ENCODE measurements at regions not wholly inside any gene's neighbourhood (a gene's known extent, or its start where the extent isn't known, plus 50 kb on each side); places are given as distances from the start of the nearest gene placed in this dataset.

GRCh38 chr14:53786045-53786444, 170.6 kb downstream of the BMP4 start:
- H3K27me3 ChIP-seq (ENCODE audit: control insufficient read depth in 3 of 3, insufficient read depth in 3 of 3, low read length in 3 of 3): no peaks in the 10 kb centered on the region
- H3K27ac ChIP-seq (ENCODE audit: low read depth, low read length): no peak overlapping the region
- no peaks in the 10 kb centered on the region for H3K9me3 ChIP-seq (ENCODE audit: control insufficient read depth in 3 of 3, low read length in 3 of 3)
- no peaks in the 10 kb centered on the region for H3K4me1 ChIP-seq (ENCODE audit: control insufficient read depth in 3 of 3, insufficient read depth in 3 of 3, low read length in 3 of 3)
- H3K9ac ChIP-seq (ENCODE audit: low read depth in 1 of 3, low read length in 3 of 3): no peak overlapping the region
- H3K4me3 ChIP-seq (ENCODE audit: low read length in 3 of 3): no peak overlapping the region
- H3K36me3 ChIP-seq (ENCODE audit: control insufficient read depth in 3 of 3, insufficient read depth in 3 of 3, low read length in 3 of 3): no peaks in the 10 kb centered on the region

- Histone ChIP-seq H3K27me3 (ENCODE audit: control insufficient read depth in 3 of 3, insufficient read depth in 3 of 3, low read length in 3 of 3) (no peaks in the 10 kb centered on the region), H3K4me3 (ENCODE audit: low read length in 3 of 3) (no peak overlapping the region), H3K4me1 (ENCODE audit: control insufficient read depth in 3 of 3, insufficient read depth in 3 of 3, low read length in 3 of 3) (no peaks in the 10 kb centered on the region), H3K27ac (ENCODE audit: low read depth, low read length) (no peak overlapping the region), H3K9me3 (ENCODE audit: control insufficient read depth in 3 of 3, low read length in 3 of 3) (no peaks in the 10 kb centered on the region), H3K36me3 (ENCODE audit: control insufficient read depth in 3 of 3, insufficient read depth in 3 of 3, low read length in 3 of 3) (no peaks in the 10 kb centered on the region), H3K9ac (ENCODE audit: low read depth in 1 of 3, low read length in 3 of 3) (no peak overlapping the region)
These were observed 171.9 kb downstream of the BMP4 start for GRCh38 chr14:53784688-53785087.

DNA sequence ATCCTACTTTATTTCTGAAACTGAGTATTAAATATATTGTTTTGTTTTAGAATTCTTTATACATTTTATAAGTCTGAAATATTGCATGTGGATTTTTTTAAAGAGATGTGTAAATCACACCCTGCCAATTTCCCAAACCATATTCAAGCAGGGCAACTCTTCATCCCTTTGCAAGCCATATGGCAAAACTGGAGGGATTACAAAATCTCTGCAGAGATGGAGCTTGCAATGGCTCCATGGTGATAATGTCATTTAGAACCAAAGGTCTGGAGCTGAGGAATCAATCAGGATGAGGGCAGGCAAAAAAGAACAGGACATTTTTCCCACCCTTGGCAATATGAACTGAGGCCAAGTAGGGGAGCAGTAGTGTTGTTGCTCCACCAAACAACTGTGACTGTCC, 173.4 kb downstream of the BMP4 start:
- Histone ChIP-seq H3K4me3 (ENCODE audit: low read length in 3 of 3) (no peak overlapping the region), H3K27ac (ENCODE audit: low read depth, low read length) (no peak overlapping the region), H3K4me1 (ENCODE audit: control insufficient read depth in 3 of 3, insufficient read depth in 3 of 3, low read length in 3 of 3) (no peaks in the 10 kb centered on the region), H3K9me3 (ENCODE audit: control insufficient read depth in 3 of 3, low read length in 3 of 3) (no peaks in the 10 kb centered on the region), H3K27me3 (ENCODE audit: control insufficient read depth in 3 of 3, insufficient read depth in 3 of 3, low read length in 3 of 3) (no peaks in the 10 kb centered on the region), H3K36me3 (ENCODE audit: control insufficient read depth in 3 of 3, insufficient read depth in 3 of 3, low read length in 3 of 3) (no peaks in the 10 kb centered on the region), H3K9ac (ENCODE audit: low read depth in 1 of 3, low read length in 3 of 3) (no peak overlapping the region)

DNA sequence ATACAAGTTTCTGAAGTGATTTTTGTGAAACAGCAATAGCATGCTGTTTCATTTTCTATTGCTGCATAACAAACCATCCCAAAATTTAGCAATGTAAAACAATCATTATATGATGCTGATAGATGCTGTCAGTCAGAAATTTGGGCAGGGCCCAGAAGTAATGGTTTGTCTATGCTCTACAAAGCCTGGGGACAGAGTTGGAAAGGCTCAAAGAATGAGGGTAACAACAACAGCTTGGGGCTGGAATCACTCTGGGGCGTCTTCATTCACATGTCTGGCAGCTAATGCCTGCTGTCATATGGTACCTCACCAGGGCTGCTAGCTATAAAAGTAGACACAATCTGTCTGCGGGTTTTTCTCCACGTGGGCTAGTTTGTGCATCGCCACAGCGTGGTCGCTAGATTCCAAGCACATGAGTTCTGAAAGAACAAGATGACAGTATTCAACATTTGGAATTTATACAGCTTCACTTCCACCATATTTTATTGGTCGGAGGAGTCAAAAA, 176.5 kb downstream of the BMP4 start:
- H3K27me3 ChIP-seq (ENCODE audit: control insufficient read depth in 3 of 3, insufficient read depth in 3 of 3, low read length in 3 of 3): no peaks in the 10 kb centered on the region
- no peak overlapping the region for H3K27ac ChIP-seq (ENCODE audit: low read depth, low read length)
- no peaks in the 10 kb centered on the region for H3K36me3 ChIP-seq (ENCODE audit: control insufficient read depth in 3 of 3, insufficient read depth in 3 of 3, low read length in 3 of 3)
- H3K4me3 ChIP-seq (ENCODE audit: low read length in 3 of 3): no peak overlapping the region
- no peak overlapping the region for H3K9ac ChIP-seq (ENCODE audit: low read depth in 1 of 3, low read length in 3 of 3)
- no peaks in the 10 kb centered on the region for H3K9me3 ChIP-seq (ENCODE audit: control insufficient read depth in 3 of 3, low read length in 3 of 3)
- no peaks in the 10 kb centered on the region for H3K4me1 ChIP-seq (ENCODE audit: control insufficient read depth in 3 of 3, insufficient read depth in 3 of 3, low read length in 3 of 3)

DNA sequence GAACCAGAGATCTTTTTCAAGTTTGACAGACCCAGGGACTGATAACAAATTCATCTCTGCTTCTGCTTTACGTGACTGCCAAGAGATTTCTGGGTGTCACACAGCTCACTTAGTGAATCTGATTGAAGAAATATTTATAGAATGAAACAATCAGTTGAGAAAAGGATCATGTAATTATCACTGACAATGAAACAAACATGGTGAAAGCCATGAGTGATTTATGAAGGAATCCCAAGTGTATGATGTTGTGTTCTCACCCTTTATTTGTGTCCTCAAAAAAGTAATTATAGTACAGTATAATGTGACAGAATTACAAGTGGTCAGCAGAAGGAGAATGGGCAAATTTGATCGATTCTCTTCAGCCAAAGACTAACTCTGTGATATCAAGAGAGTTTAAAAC, 177.3 kb downstream of the BMP4 start:
- no peak overlapping the region for H3K27ac ChIP-seq (ENCODE audit: low read depth, low read length)
- no peaks in the 10 kb centered on the region for H3K36me3 ChIP-seq (ENCODE audit: control insufficient read depth in 3 of 3, insufficient read depth in 3 of 3, low read length in 3 of 3)
- H3K27me3 ChIP-seq (ENCODE audit: control insufficient read depth in 3 of 3, insufficient read depth in 3 of 3, low read length in 3 of 3): no peaks in the 10 kb centered on the region
- H3K4me3 ChIP-seq (ENCODE audit: low read length in 3 of 3): no peak overlapping the region
- no peaks in the 10 kb centered on the region for H3K9me3 ChIP-seq (ENCODE audit: control insufficient read depth in 3 of 3, low read length in 3 of 3)
- no peaks in the 10 kb centered on the region for H3K4me1 ChIP-seq (ENCODE audit: control insufficient read depth in 3 of 3, insufficient read depth in 3 of 3, low read length in 3 of 3)
- no peak overlapping the region for H3K9ac ChIP-seq (ENCODE audit: low read depth in 1 of 3, low read length in 3 of 3)

GRCh38 chr14:53778263-53778662, 178.4 kb downstream of the BMP4 start:
- no peak overlapping the region for H3K4me3 ChIP-seq (ENCODE audit: low read length in 3 of 3)
- no peaks in the 10 kb centered on the region for H3K4me1 ChIP-seq (ENCODE audit: control insufficient read depth in 3 of 3, insufficient read depth in 3 of 3, low read length in 3 of 3)
- H3K27me3 ChIP-seq (ENCODE audit: control insufficient read depth in 3 of 3, insufficient read depth in 3 of 3, low read length in 3 of 3): no peaks in the 10 kb centered on the region
- no peaks in the 10 kb centered on the region for H3K9me3 ChIP-seq (ENCODE audit: control insufficient read depth in 3 of 3, low read length in 3 of 3)
- no peaks in the 10 kb centered on the region for H3K36me3 ChIP-seq (ENCODE audit: control insufficient read depth in 3 of 3, insufficient read depth in 3 of 3, low read length in 3 of 3)
- H3K27ac ChIP-seq (ENCODE audit: low read depth, low read length): no peak overlapping the region
- no peak overlapping the region for H3K9ac ChIP-seq (ENCODE audit: low read depth in 1 of 3, low read length in 3 of 3)

DNA sequence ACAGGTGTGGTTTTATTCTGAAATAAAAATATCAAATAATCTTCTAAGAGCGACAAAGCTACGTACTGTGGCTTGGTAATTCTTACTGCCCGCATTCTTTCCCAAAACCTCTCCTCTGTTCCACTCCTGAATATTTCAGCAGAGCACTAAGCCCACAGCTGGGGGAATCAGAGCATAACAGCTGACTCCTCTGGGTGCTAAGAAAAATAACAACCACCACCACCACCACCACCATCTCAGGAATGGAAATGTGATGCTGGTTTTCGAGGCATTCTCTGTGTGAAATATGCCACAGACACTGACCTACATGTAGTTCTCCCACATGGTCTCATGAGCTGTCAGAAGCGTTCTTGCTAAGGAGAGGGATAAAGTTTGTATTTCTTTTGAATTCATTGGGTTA, 183.7 kb downstream of the BMP4 start:
- H3K9me3 ChIP-seq (ENCODE audit: control insufficient read depth in 3 of 3, low read length in 3 of 3): no peaks in the 10 kb centered on the region
- H3K4me1 ChIP-seq (ENCODE audit: control insufficient read depth in 3 of 3, insufficient read depth in 3 of 3, low read length in 3 of 3): no peaks in the 10 kb centered on the region
- H3K27me3 ChIP-seq (ENCODE audit: control insufficient read depth in 3 of 3, insufficient read depth in 3 of 3, low read length in 3 of 3): no peaks in the 10 kb centered on the region
- no peak overlapping the region for H3K27ac ChIP-seq (ENCODE audit: low read depth, low read length)
- H3K36me3 ChIP-seq (ENCODE audit: control insufficient read depth in 3 of 3, insufficient read depth in 3 of 3, low read length in 3 of 3): no peaks in the 10 kb centered on the region
- no peak overlapping the region for H3K4me3 ChIP-seq (ENCODE audit: low read length in 3 of 3)
- H3K9ac ChIP-seq (ENCODE audit: low read depth in 1 of 3, low read length in 3 of 3): no peak overlapping the region

DNA sequence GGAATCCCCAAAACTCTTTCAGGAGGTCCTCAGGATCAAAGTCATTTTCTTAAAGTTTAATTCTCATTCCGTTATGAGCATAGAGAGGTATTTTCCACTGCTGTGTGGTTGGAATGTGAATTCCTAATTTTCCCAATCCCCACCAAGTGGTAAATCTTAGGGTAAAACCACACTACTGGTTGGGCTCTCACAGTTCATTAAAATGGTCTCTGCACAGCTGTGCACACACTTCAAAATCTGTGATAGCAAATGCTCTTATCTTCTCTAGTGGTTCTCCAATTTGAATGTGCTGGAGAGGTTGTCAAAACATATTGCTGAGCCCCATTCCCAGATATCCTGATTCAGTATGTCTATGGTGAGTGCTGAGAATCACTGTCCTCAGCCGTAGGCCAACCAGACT, 189.1 kb downstream of the BMP4 start:
- Histone ChIP-seq H3K27me3 (ENCODE audit: control insufficient read depth in 3 of 3, insufficient read depth in 3 of 3, low read length in 3 of 3) (no peaks in the 10 kb centered on the region), H3K27ac (ENCODE audit: low read depth, low read length) (no peak overlapping the region), H3K4me3 (ENCODE audit: low read length in 3 of 3) (no peak overlapping the region), H3K9me3 (ENCODE audit: control insufficient read depth in 3 of 3, low read length in 3 of 3) (no peaks in the 10 kb centered on the region), H3K4me1 (ENCODE audit: control insufficient read depth in 3 of 3, insufficient read depth in 3 of 3, low read length in 3 of 3) (no peaks in the 10 kb centered on the region), H3K36me3 (ENCODE audit: control insufficient read depth in 3 of 3, insufficient read depth in 3 of 3, low read length in 3 of 3) (no peaks in the 10 kb centered on the region), H3K9ac (ENCODE audit: low read depth in 1 of 3, low read length in 3 of 3) (no peak overlapping the region)

DNA sequence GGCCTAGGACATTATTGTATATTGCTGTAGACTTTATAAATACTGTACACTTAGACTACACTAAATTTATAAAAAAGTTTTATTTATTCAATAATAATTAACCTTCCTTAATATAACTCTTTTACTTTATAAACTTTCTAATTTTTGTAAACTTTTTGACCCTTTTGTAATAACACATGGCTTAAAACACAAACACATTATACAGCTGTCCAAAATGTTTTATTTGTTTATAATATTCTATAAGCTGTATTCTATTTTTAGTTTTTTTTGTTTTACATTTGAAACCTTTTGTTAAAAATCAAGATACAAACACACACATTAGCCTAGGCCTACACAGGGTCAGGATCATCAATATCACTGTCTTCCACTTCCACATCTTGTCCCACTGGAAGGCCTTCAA, 190.0 kb downstream of the BMP4 start:
- Histone ChIP-seq H3K27me3 (ENCODE audit: control insufficient read depth in 3 of 3, insufficient read depth in 3 of 3, low read length in 3 of 3) (no peaks in the 10 kb centered on the region), H3K9ac (ENCODE audit: low read depth in 1 of 3, low read length in 3 of 3) (no peak overlapping the region), H3K4me3 (ENCODE audit: low read length in 3 of 3) (no peak overlapping the region), H3K36me3 (ENCODE audit: control insufficient read depth in 3 of 3, insufficient read depth in 3 of 3, low read length in 3 of 3) (no peaks in the 10 kb centered on the region), H3K9me3 (ENCODE audit: control insufficient read depth in 3 of 3, low read length in 3 of 3) (no peaks in the 10 kb centered on the region), H3K27ac (ENCODE audit: low read depth, low read length) (no peak overlapping the region), H3K4me1 (ENCODE audit: control insufficient read depth in 3 of 3, insufficient read depth in 3 of 3, low read length in 3 of 3) (no peaks in the 10 kb centered on the region)

- H3K27ac ChIP-seq (ENCODE audit: low read depth, low read length): no peak overlapping the region
- no peaks in the 10 kb centered on the region for H3K4me1 ChIP-seq (ENCODE audit: control insufficient read depth in 3 of 3, insufficient read depth in 3 of 3, low read length in 3 of 3)
- no peak overlapping the region for H3K4me3 ChIP-seq (ENCODE audit: low read length in 3 of 3)
These were observed 190.5 kb downstream of the BMP4 start for GRCh38 chr14:53766106-53766505.

DNA sequence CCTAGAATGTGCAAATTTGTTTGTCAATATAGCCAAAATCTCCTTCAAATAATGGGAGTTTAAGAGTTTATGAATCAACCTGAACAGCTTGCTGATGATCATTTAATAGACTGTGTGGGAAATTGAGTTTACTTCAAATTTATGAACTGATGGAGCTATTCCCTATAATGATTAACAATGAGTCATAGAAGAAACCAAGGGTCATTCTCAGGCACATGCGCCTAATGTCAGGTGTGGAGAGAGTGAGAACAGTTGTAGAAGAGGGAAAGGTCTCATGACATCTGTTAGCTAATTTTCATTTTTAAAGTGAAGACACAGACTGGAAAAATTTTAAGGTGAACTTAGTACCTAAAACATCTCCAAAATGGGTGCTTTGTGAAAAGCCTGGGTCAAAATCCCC, 191.8 kb downstream of the BMP4 start:
- Histone ChIP-seq H3K27ac (ENCODE audit: low read depth, low read length) (no peak overlapping the region), H3K27me3 (ENCODE audit: control insufficient read depth in 3 of 3, insufficient read depth in 3 of 3, low read length in 3 of 3) (no peaks in the 10 kb centered on the region), H3K4me1 (ENCODE audit: control insufficient read depth in 3 of 3, insufficient read depth in 3 of 3, low read length in 3 of 3) (no peaks in the 10 kb centered on the region), H3K36me3 (ENCODE audit: control insufficient read depth in 3 of 3, insufficient read depth in 3 of 3, low read length in 3 of 3) (no peaks in the 10 kb centered on the region), H3K4me3 (ENCODE audit: low read length in 3 of 3) (no peak overlapping the region), H3K9me3 (ENCODE audit: control insufficient read depth in 3 of 3, low read length in 3 of 3) (peaks cover 0 to 2% (median 0%) of the 10 kb centered on the region in 3 donors), H3K9ac (ENCODE audit: low read depth in 1 of 3, low read length in 3 of 3) (no peak overlapping the region)

More at GRCh38 chr14:53766106-53766505, 190.5 kb downstream of the BMP4 start:
- Histone ChIP-seq H3K36me3 (ENCODE audit: control insufficient read depth in 3 of 3, insufficient read depth in 3 of 3, low read length in 3 of 3) (no peaks in the 10 kb centered on the region), H3K9ac (ENCODE audit: low read depth in 1 of 3, low read length in 3 of 3) (no peak overlapping the region), H3K27me3 (ENCODE audit: control insufficient read depth in 3 of 3, insufficient read depth in 3 of 3, low read length in 3 of 3) (no peaks in the 10 kb centered on the region), H3K9me3 (ENCODE audit: control insufficient read depth in 3 of 3, low read length in 3 of 3) (peaks cover 0 to 2% (median 0%) of the 10 kb centered on the region in 3 donors)

All from skeletal muscle tissue (tissue), 3 donors.